ENCODE measurements at regions not wholly inside any gene's neighbourhood (a gene's known extent, or its start where the extent isn't known, plus 50 kb on each side); places are given as distances from the start of the nearest gene placed in this dataset.
"Not testable (repeated sequence)": the region's sequence is repeated elsewhere in the genome, so short reads cannot be mapped to it uniquely, and the experiment has no call there.

- no peak overlapping the region for H3K4me3 ChIP-seq (ENCODE audit: low read depth, low read length)
- H3K4me1 ChIP-seq (ENCODE audit: control insufficient read depth, insufficient read depth, low read length), result no peaks in the 10 kb centered on the region
- no peak overlapping the region for H3K27ac ChIP-seq (ENCODE audit: low read depth, low read length)
- no peaks in the 10 kb centered on the region for H3K36me3 ChIP-seq (ENCODE audit: control insufficient read depth, insufficient read depth, low read length)
- no peak overlapping the region for H3K9ac ChIP-seq (ENCODE audit: low read depth, low read length)
- H3K27me3 ChIP-seq (ENCODE audit: control insufficient read depth, insufficient read depth, low read length), result peaks cover 18% of the 10 kb centered on the region
- H3K9me3 ChIP-seq (ENCODE audit: control insufficient read depth, insufficient read depth, low read length), result no peaks in the 10 kb centered on the region
These were observed 50.0 kb upstream of the EMX2 start for GRCh38 chr10:117492504-117492903.

- Histone ChIP-seq H3K9ac (ENCODE audit: low read depth, low read length) (no peak overlapping the region), H3K27me3 (ENCODE audit: control insufficient read depth, insufficient read depth, low read length) (no peaks in the 10 kb centered on the region), H3K4me3 (ENCODE audit: low read depth, low read length) (no peak overlapping the region), H3K36me3 (ENCODE audit: control insufficient read depth, insufficient read depth, low read length) (no peaks in the 10 kb centered on the region), H3K9me3 (ENCODE audit: control insufficient read depth, insufficient read depth, low read length) (no peaks in the 10 kb centered on the region), H3K27ac (ENCODE audit: low read depth, low read length) (no peak overlapping the region), H3K4me1 (ENCODE audit: control insufficient read depth, insufficient read depth, low read length) (no peaks in the 10 kb centered on the region)
These were observed 54.5 kb upstream of the EMX2 start for GRCh38 chr10:117488004-117488403.

DNA sequence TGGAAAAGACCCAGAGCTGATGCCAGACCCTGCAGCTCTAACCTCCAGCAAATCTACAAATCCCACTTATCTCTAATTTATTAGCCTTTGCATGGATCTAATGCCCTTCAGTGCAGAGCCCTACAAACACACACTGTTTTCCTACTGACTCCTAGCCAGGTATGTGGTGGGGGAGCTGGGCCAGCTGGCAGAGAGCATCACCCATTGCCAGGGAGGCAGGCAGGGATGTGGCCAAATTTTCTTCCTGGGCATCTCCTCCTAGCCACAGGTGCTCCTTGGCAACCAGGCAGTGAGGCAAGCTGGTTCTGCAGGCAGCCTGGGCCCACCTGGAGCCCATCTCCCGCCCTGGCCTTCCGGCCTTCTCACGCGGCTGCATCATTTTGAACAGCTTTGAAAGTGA, 55.9 kb upstream of the EMX2 start:
- Histone ChIP-seq H3K9ac (ENCODE audit: low read depth, low read length) (no peak overlapping the region), H3K27me3 (ENCODE audit: control insufficient read depth, insufficient read depth, low read length) (no peaks in the 10 kb centered on the region), H3K36me3 (ENCODE audit: control insufficient read depth, insufficient read depth, low read length) (no peaks in the 10 kb centered on the region), H3K4me1 (ENCODE audit: control insufficient read depth, insufficient read depth, low read length) (no peaks in the 10 kb centered on the region), H3K27ac (ENCODE audit: low read depth, low read length) (no peak overlapping the region), H3K9me3 (ENCODE audit: control insufficient read depth, insufficient read depth, low read length) (no peaks in the 10 kb centered on the region), H3K4me3 (ENCODE audit: low read depth, low read length) (no peak overlapping the region)

- no peaks in the 10 kb centered on the region for H3K9me3 ChIP-seq (ENCODE audit: control insufficient read depth, insufficient read depth, low read length)
- no peak overlapping the region for H3K27ac ChIP-seq (ENCODE audit: low read depth, low read length)
- no peak overlapping the region for H3K4me3 ChIP-seq (ENCODE audit: low read depth, low read length)
- H3K27me3 ChIP-seq (ENCODE audit: control insufficient read depth, insufficient read depth, low read length), result no peaks in the 10 kb centered on the region
- H3K9ac ChIP-seq (ENCODE audit: low read depth, low read length), result no peak overlapping the region
- no peaks in the 10 kb centered on the region for H3K4me1 ChIP-seq (ENCODE audit: control insufficient read depth, insufficient read depth, low read length)
- no peaks in the 10 kb centered on the region for H3K36me3 ChIP-seq (ENCODE audit: control insufficient read depth, insufficient read depth, low read length)
These were observed 59.4 kb upstream of the EMX2 start for GRCh38 chr10:117483056-117483590.

GRCh38 chr10:117481011-117481410, 61.5 kb upstream of the EMX2 start:
- H3K36me3 ChIP-seq (ENCODE audit: control insufficient read depth, insufficient read depth, low read length); H3K4me3 ChIP-seq (ENCODE audit: low read depth, low read length); H3K9ac ChIP-seq (ENCODE audit: low read depth, low read length); H3K9me3 ChIP-seq (ENCODE audit: control insufficient read depth, insufficient read depth, low read length); H3K27ac ChIP-seq (ENCODE audit: low read depth, low read length); H3K27me3 ChIP-seq (ENCODE audit: control insufficient read depth, insufficient read depth, low read length); H3K4me1 ChIP-seq (ENCODE audit: control insufficient read depth, insufficient read depth, low read length): not testable (repeated sequence)

GRCh38 chr10:117480097-117480496, 62.4 kb upstream of the EMX2 start:
- no peaks in the 10 kb centered on the region for H3K4me1 ChIP-seq (ENCODE audit: control insufficient read depth, insufficient read depth, low read length)
- H3K9ac ChIP-seq (ENCODE audit: low read depth, low read length), result no peak overlapping the region
- no peaks in the 10 kb centered on the region for H3K27me3 ChIP-seq (ENCODE audit: control insufficient read depth, insufficient read depth, low read length)
- H3K27ac ChIP-seq (ENCODE audit: low read depth, low read length), result no peak overlapping the region
- H3K36me3 ChIP-seq (ENCODE audit: control insufficient read depth, insufficient read depth, low read length), result no peaks in the 10 kb centered on the region
- H3K4me3 ChIP-seq (ENCODE audit: low read depth, low read length), result no peak overlapping the region
- no peaks in the 10 kb centered on the region for H3K9me3 ChIP-seq (ENCODE audit: control insufficient read depth, insufficient read depth, low read length)

- Histone ChIP-seq H3K27me3 (ENCODE audit: control insufficient read depth, insufficient read depth, low read length) (no peaks in the 10 kb centered on the region), H3K4me1 (ENCODE audit: control insufficient read depth, insufficient read depth, low read length) (no peaks in the 10 kb centered on the region), H3K9ac (ENCODE audit: low read depth, low read length) (no peak overlapping the region), H3K36me3 (ENCODE audit: control insufficient read depth, insufficient read depth, low read length) (no peaks in the 10 kb centered on the region), H3K9me3 (ENCODE audit: control insufficient read depth, insufficient read depth, low read length) (no peaks in the 10 kb centered on the region), H3K4me3 (ENCODE audit: low read depth, low read length) (no peak overlapping the region), H3K27ac (ENCODE audit: low read depth, low read length) (no peak overlapping the region)
These were observed 64.4 kb upstream of the EMX2 start for GRCh38 chr10:117477961-117478670.

GRCh38 chr10:117477211-117477947, 65.2 kb upstream of the EMX2 start:
- no peak overlapping the region for H3K4me3 ChIP-seq (ENCODE audit: low read depth, low read length)
- H3K27me3 ChIP-seq (ENCODE audit: control insufficient read depth, insufficient read depth, low read length), result no peaks in the 10 kb centered on the region
- no peak overlapping the region for H3K27ac ChIP-seq (ENCODE audit: low read depth, low read length)
- no peaks in the 10 kb centered on the region for H3K9me3 ChIP-seq (ENCODE audit: control insufficient read depth, insufficient read depth, low read length)
- no peak overlapping the region for H3K9ac ChIP-seq (ENCODE audit: low read depth, low read length)
- no peaks in the 10 kb centered on the region for H3K36me3 ChIP-seq (ENCODE audit: control insufficient read depth, insufficient read depth, low read length)
- H3K4me1 ChIP-seq (ENCODE audit: control insufficient read depth, insufficient read depth, low read length), result no peaks in the 10 kb centered on the region

DNA sequence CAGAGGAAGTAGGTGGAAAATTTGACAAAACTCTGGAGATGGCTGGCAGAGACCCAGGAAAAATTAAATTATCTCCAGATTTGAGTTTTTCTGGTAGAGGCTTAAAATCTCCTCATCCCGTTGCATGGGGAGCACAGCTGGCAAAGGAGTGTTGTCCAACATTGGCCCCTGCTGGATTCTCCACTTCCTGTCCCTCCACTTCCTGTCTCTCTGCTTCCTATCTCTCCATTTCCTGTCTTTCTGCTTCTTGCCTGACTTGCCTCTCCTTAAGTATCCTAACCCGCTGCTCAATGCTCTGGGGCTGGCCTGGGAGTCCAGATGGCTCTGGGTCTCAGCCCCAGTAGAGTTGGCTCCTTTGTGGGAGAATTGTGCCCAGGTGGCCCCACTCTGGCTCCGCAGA, 65.8 kb upstream of the EMX2 start:
- Histone ChIP-seq H3K9me3 (ENCODE audit: control insufficient read depth, insufficient read depth, low read length) (no peaks in the 10 kb centered on the region), H3K4me1 (ENCODE audit: control insufficient read depth, insufficient read depth, low read length) (no peaks in the 10 kb centered on the region), H3K9ac (ENCODE audit: low read depth, low read length) (no peak overlapping the region), H3K27me3 (ENCODE audit: control insufficient read depth, insufficient read depth, low read length) (no peaks in the 10 kb centered on the region), H3K27ac (ENCODE audit: low read depth, low read length) (no peak overlapping the region), H3K36me3 (ENCODE audit: control insufficient read depth, insufficient read depth, low read length) (no peaks in the 10 kb centered on the region), H3K4me3 (ENCODE audit: low read depth, low read length) (no peak overlapping the region)

- Histone ChIP-seq H3K36me3 (ENCODE audit: control insufficient read depth, insufficient read depth, low read length) (no peaks in the 10 kb centered on the region), H3K9ac (ENCODE audit: low read depth, low read length) (no peak overlapping the region), H3K27ac (ENCODE audit: low read depth, low read length) (no peak overlapping the region), H3K4me1 (ENCODE audit: control insufficient read depth, insufficient read depth, low read length) (no peaks in the 10 kb centered on the region), H3K4me3 (ENCODE audit: low read depth, low read length) (no peak overlapping the region), H3K27me3 (ENCODE audit: control insufficient read depth, insufficient read depth, low read length) (no peaks in the 10 kb centered on the region), H3K9me3 (ENCODE audit: control insufficient read depth, insufficient read depth, low read length) (no peaks in the 10 kb centered on the region)
These were observed 66.3 kb upstream of the EMX2 start for GRCh38 chr10:117476281-117476680.

DNA sequence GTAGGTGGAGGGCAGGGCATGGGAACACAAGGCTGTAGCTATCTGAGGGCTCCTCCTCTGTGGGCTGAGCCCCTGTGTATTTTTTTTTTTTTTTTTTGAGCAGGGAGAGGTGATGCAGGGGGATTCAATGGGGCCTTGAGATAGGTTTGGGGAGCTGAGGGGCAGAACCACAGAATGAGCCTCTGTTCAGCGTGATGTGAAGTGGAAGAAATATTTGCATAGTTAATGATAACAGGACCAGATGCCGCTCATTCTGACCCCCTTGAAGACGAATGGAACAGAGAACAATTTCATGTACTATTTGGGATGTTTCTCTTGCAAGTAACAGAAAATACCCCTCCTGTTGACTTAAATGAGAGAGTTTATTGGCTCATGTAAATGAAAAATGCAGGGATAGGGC, 69.7 kb upstream of the EMX2 start:
- no peak overlapping the region for H3K27ac ChIP-seq (ENCODE audit: low read depth, low read length)
- no peaks in the 10 kb centered on the region for H3K9me3 ChIP-seq (ENCODE audit: control insufficient read depth, insufficient read depth, low read length)
- no peak overlapping the region for H3K4me3 ChIP-seq (ENCODE audit: low read depth, low read length)
- H3K4me1 ChIP-seq (ENCODE audit: control insufficient read depth, insufficient read depth, low read length), result no peaks in the 10 kb centered on the region
- H3K36me3 ChIP-seq (ENCODE audit: control insufficient read depth, insufficient read depth, low read length), result no peaks in the 10 kb centered on the region
- no peaks in the 10 kb centered on the region for H3K27me3 ChIP-seq (ENCODE audit: control insufficient read depth, insufficient read depth, low read length)
- H3K9ac ChIP-seq (ENCODE audit: low read depth, low read length), result no peak overlapping the region

Measured in HUES48 (cell line).